Osteoblast (primary cell): ENCODE measurements at regions not wholly inside any gene's neighbourhood (a gene's known extent, or its start where the extent isn't known, plus 50 kb on each side); places are given as distances from the start of the nearest gene placed in this dataset.
A peak's percentile ranks its signal among the peaks of the same experiment; 100 is the strongest.

Source experiments
- DNase-seq: peaks from one replicate; pipeline ENCODE4 v3.0.0; 2011; ENCODE audit warnings: low spot score, mixed read lengths; ENCODE audit not compliant: insufficient read length; ENCODE audit errors: missing footprints
- H2AFZ ChIP-seq: 2 replicates; pipeline ENCODE4 v1.6.0; 2011; ENCODE audit warnings: mild to moderate bottlenecking, low read length
- H3K27ac ChIP-seq: 2 replicates; pipeline ENCODE4 v1.5.1; 2011; ENCODE audit warnings: mild to moderate bottlenecking, low read depth, low read length, moderate library complexity
- H3K27me3 ChIP-seq: 2 replicates; pipeline ENCODE4 v1.6.0; 2012; ENCODE audit warnings: mild to moderate bottlenecking, control low read depth, inconsistent platforms, low read length, moderate library complexity; ENCODE audit not compliant: insufficient read depth
- H3K36me3 ChIP-seq: 2 replicates; pipeline ENCODE4 v1.5.1; 2011; ENCODE audit warnings: mild to moderate bottlenecking, low read length, control low read depth, moderate library complexity; ENCODE audit not compliant: insufficient read depth
- H3K4me1 ChIP-seq: 2 replicates; pipeline ENCODE4 v1.5.1; 2011; ENCODE audit warnings: mild to moderate bottlenecking, low read length, control low read depth, moderate library complexity; ENCODE audit not compliant: insufficient read depth
- H3K4me2 ChIP-seq: 2 replicates; pipeline ENCODE4 v1.6.0; 2011; ENCODE audit warnings: mild to moderate bottlenecking, low read length; ENCODE audit not compliant: insufficient read depth
- H3K4me3 ChIP-seq: fragments of 200-600 bp; sonication (generic); 3 replicates; pipeline ENCODE4 v1.5.1; 2012; ENCODE audit warnings: mild to moderate bottlenecking, low read length, inconsistent platforms; ENCODE audit not compliant: insufficient read depth
- H3K79me2 ChIP-seq: 2 replicates; pipeline ENCODE4 v1.6.0; 2012; ENCODE audit warnings: mild to moderate bottlenecking, low read length, control low read depth, inconsistent platforms; ENCODE audit not compliant: insufficient read depth
- H3K9me3 ChIP-seq: 2 replicates; pipeline ENCODE4 v1.5.1; 2011; ENCODE audit warnings: low read depth, low read length, control low read depth
- H4K20me1 ChIP-seq: 2 replicates; pipeline ENCODE4 v1.6.0; 2012; ENCODE audit warnings: mild to moderate bottlenecking, low read length, control low read depth; ENCODE audit not compliant: insufficient read depth
- TF ChIP-seq, protein P1 (sequence below): IDR thresholded peaks from 2 replicates; pipeline ENCODE4 v1.5.1; 2011; ENCODE audit warnings: mild to moderate bottlenecking, low read depth, low read length, moderate library complexity; ENCODE audit errors: extremely low read depth

DNA sequence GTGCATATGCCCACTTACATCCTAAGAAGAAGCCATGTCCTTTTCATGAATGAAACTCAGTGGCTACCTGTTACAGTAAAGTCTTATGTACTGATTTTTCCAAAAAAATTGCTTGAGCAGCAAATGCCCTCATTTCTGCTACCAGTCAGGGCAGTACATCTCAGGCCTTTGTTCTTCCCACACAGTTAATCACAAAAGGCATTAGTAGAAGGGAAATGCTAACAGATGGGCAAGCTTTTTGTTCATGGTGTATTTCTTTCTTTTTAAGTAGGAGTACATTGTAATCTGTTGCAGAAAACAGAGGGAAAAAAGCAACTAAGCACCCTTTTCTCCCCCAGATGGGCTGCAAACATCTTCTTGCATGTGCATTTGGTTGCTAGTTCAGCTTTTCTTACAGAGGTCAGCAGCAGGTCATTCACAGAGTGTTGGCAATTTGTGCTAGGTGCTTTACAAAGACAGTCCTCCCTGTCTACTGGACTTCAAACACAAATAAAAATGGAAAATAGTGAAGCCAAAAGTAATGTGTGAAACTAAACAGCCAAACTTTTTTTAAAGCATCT is 373.4 kb downstream of the PRDM5 start:
- Histone ChIP-seq H2AFZ (no peak overlapping the region), H3K9me3 (no peaks in the 10 kb centered on the region), H3K36me3 (no peaks in the 10 kb centered on the region), H3K27ac (no peak overlapping the region), H3K4me2 (no peak overlapping the region), H3K4me3 (no peak overlapping the region), H3K4me1 (no peaks in the 10 kb centered on the region), H3K27me3 (no peaks in the 10 kb centered on the region), H4K20me1 (no peaks in the 10 kb centered on the region), H3K79me2 (no peaks in the 10 kb centered on the region)
- DNase-seq: no peak
- TF ChIP-seq, protein P1, sequence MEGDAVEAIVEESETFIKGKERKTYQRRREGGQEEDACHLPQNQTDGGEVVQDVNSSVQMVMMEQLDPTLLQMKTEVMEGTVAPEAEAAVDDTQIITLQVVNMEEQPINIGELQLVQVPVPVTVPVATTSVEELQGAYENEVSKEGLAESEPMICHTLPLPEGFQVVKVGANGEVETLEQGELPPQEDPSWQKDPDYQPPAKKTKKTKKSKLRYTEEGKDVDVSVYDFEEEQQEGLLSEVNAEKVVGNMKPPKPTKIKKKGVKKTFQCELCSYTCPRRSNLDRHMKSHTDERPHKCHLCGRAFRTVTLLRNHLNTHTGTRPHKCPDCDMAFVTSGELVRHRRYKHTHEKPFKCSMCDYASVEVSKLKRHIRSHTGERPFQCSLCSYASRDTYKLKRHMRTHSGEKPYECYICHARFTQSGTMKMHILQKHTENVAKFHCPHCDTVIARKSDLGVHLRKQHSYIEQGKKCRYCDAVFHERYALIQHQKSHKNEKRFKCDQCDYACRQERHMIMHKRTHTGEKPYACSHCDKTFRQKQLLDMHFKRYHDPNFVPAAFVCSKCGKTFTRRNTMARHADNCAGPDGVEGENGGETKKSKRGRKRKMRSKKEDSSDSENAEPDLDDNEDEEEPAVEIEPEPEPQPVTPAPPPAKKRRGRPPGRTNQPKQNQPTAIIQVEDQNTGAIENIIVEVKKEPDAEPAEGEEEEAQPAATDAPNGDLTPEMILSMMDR: no peak

DNA sequence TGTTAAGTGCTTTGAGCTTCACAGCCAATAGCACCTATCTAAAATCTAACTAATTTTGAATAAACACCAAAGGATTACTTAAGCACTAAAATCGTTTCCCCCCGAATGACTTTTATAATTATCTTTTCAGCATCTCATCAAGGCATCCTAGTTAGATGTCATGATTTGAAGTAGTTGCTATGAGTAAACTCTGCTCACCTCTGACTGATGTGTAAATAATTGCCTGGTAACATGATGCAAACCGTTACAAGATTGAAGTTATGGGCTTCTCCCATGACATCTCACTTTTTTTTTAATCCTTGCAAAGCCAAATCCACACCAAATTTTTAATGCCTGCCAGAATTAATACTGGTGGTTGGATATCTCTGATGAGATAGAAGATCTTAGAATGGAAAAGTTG is 377.1 kb downstream of the PRDM5 start:
- Histone ChIP-seq H3K79me2 (no peaks in the 10 kb centered on the region), H4K20me1 (no peaks in the 10 kb centered on the region), H3K9me3 (no peaks in the 10 kb centered on the region), H2AFZ (no peak overlapping the region), H3K36me3 (no peaks in the 10 kb centered on the region), H3K4me3 (no peak overlapping the region), H3K27me3 (no peaks in the 10 kb centered on the region), H3K27ac (no peak overlapping the region), H3K4me1 (no peaks in the 10 kb centered on the region), H3K4me2 (no peak overlapping the region)
- DNase-seq: no peak
- TF ChIP-seq, protein P1: no peak

DNA sequence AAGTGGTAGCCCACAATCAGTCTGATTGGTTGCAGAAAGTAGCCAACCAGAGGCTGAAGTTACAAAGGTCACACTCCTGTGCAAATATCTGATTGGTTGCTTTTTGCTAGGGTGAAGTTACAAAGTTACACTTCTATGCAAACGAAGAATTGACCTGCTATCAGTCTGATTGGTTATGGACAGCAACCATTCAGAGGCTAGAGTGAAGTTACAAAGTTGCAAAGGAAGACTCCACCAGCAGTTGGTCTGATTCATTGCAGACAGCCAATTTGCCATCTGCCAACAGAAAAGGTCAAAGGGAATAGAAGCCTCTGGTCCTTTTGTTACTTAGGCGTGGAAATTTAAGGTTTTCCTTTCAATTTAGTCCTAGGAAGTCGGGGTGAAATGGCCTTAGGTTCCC is 377.7 kb downstream of the PRDM5 start:
- Histone ChIP-seq H4K20me1 (no peaks in the 10 kb centered on the region), H3K4me2 (peak overlapping the region; percentile 49), H3K9me3 (no peaks in the 10 kb centered on the region), H3K27ac (no peak overlapping the region), H3K79me2 (no peaks in the 10 kb centered on the region), H3K36me3 (no peaks in the 10 kb centered on the region), H3K4me1 (no peaks in the 10 kb centered on the region), H3K27me3 (no peaks in the 10 kb centered on the region), H2AFZ (peak overlapping the region; percentile 18), H3K4me3 (no peak overlapping the region)
- DNase-seq: no peak
- TF ChIP-seq, protein P1: no peak

DNA sequence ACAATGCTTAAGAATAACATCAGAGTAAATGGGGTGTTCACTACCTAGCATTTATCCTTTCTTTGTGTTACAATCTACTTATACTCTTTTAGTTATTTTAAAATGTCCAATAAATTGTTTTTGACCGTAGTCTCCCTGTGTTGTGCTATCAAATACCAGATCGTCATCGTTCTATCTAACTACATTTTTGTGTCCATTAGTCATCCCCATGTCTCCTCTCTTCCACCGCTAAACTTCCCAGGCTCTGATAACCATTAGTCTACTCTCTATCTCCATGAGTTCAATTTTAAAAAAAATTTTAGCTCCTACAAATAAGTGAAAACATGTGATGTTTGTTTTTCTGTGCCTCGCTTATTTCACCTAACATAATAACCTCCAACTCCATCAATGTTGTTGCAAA is 381.9 kb downstream of the PRDM5 start:
- no peaks in the 10 kb centered on the region for H3K27me3 ChIP-seq
- no peaks in the 10 kb centered on the region for H3K9me3 ChIP-seq
- no peak overlapping the region for H3K4me2 ChIP-seq
- H3K36me3 ChIP-seq: no peaks in the 10 kb centered on the region
- H3K79me2 ChIP-seq: no peaks in the 10 kb centered on the region
- DNase-seq: no peak
- no peak overlapping the region for H2AFZ ChIP-seq
- TF ChIP-seq, protein P1: no peak
- H3K4me1 ChIP-seq: no peaks in the 10 kb centered on the region
- no peak overlapping the region for H3K4me3 ChIP-seq
- no peaks in the 10 kb centered on the region for H4K20me1 ChIP-seq
- H3K27ac ChIP-seq: no peak overlapping the region
